Keratinocyte (primary cell): ENCODE measurements at regions not wholly inside any gene's neighbourhood (a gene's known extent, or its start where the extent isn't known, plus 50 kb on each side); places are given as distances from the start of the nearest gene placed in this dataset.

ENCODE experiments used
- DNase-seq: peaks from one replicate; pipeline ENCODE4 v3.0.0-alpha.2; 2011; ENCODE audit warnings: low read depth, missing footprints, low spot score
- FAIRE-seq: peaks from 2 replicates; lab custom pipeline; 2011; peaks lifted over from hg19 to GRCh38; lab: Jason Lieb, UNC
- H2AFZ ChIP-seq: 2 replicates; pipeline ENCODE4 v1.6.0; 2012; ENCODE audit warnings: low read length, control low read depth, inconsistent platforms; ENCODE audit not compliant: control insufficient read depth
- H3K27ac ChIP-seq: 2 replicates; pipeline ENCODE4 v1.5.1; 2011; ENCODE audit warnings: low read length; ENCODE audit not compliant: control insufficient read depth, insufficient read depth
- H3K27me3 ChIP-seq: 3 replicates; pipeline ENCODE4 v1.6.0; 2011; ENCODE audit warnings: low read length; ENCODE audit not compliant: control insufficient read depth, insufficient read depth; ENCODE audit errors: extremely low read depth
- H3K36me3 ChIP-seq, 2 experiments: 2 replicates in 1 of 2; 3 replicates in 1 of 2; pipeline ENCODE4 v1.5.1; 2011; ENCODE audit warnings: low read length in 2 of 2, mild to moderate bottlenecking in 1 of 2; ENCODE audit not compliant: control insufficient read depth in 2 of 2, insufficient read depth in 2 of 2; ENCODE audit errors: extremely low read depth in 1 of 2
- H3K4me1 ChIP-seq: 3 replicates; pipeline ENCODE4 v1.5.1; 2011; ENCODE audit warnings: low read length; ENCODE audit not compliant: control insufficient read depth, insufficient read depth; ENCODE audit errors: extremely low read depth
- H3K4me2 ChIP-seq: 3 replicates; pipeline ENCODE4 v1.6.0; 2011; ENCODE audit warnings: low read depth, low read length; ENCODE audit not compliant: control insufficient read depth, insufficient read depth; ENCODE audit errors: extremely low read depth
- H3K4me3 ChIP-seq, 3 experiments: fragments of 200-600 bp in 1 of 3; sonication (generic) in 1 of 3; 2 replicates in 2 of 3; 3 replicates in 1 of 3; pipeline ENCODE4 v1.5.1; 2011 to 2016; ENCODE audit warnings: low read length in 3 of 3, mild to moderate bottlenecking in 3 of 3, control low read depth in 2 of 3, inconsistent platforms in 1 of 3, low read depth in 1 of 3, mixed read lengths in 1 of 3, mixed run types in 1 of 3, moderate library complexity in 1 of 3; ENCODE audit not compliant: control insufficient read depth in 2 of 3, insufficient read depth in 2 of 3; ENCODE audit errors: extremely low read depth in 1 of 3
- H3K79me2 ChIP-seq: 2 replicates; pipeline ENCODE4 v1.6.0; 2012; ENCODE audit warnings: low read length; ENCODE audit not compliant: control insufficient read depth, insufficient read depth
- H3K9ac ChIP-seq: 3 replicates; pipeline ENCODE4 v1.6.0; 2011; ENCODE audit warnings: low read length; ENCODE audit not compliant: control insufficient read depth, insufficient read depth; ENCODE audit errors: extremely low read depth
- H3K9me1 ChIP-seq: 3 replicates; pipeline ENCODE4 v1.6.0; 2011; ENCODE audit warnings: low read length; ENCODE audit not compliant: control insufficient read depth, insufficient read depth; ENCODE audit errors: extremely low read depth
- H3K9me3 ChIP-seq: 2 replicates; pipeline ENCODE4 v1.5.1; 2012; ENCODE audit warnings: low read depth, low read length; ENCODE audit not compliant: control insufficient read depth
- H4K20me1 ChIP-seq: 3 replicates; pipeline ENCODE4 v1.6.0; 2011; ENCODE audit warnings: low read length; ENCODE audit not compliant: control insufficient read depth, insufficient read depth; ENCODE audit errors: extremely low read depth
- EZH2 ChIP-seq: IDR thresholded peaks from one replicate; pipeline ENCODE4 v1.6.1; 2012; ENCODE audit warnings: inconsistent platforms, mild to moderate bottlenecking, low read length, moderate library complexity
- dilution Hi-C: fragments of 300-500 bp; cut with MboI; formaldehyde crosslinking; loops from one replicate; pipeline ENCODE4 v1.7.0; 2020; ENCODE audit warnings: low sequenced_read_pairs; ENCODE audit not compliant: extremely low pct_ligation_motif_present
- TF ChIP-seq, protein P1 (sequence below), 3 experiments: IDR thresholded peaks in 1 of 3; conservative IDR thresholded peaks in 1 of 3; optimal IDR thresholded peaks in 1 of 3; 2 replicates in 2 of 3; 3 replicates in 1 of 3; pipeline versions ENCODE3 to v1.5.1; 2011; ENCODE audit warnings: low read length in 3 of 3, mild to moderate bottlenecking in 3 of 3, moderate library complexity in 2 of 3, control low read depth in 1 of 3, inconsistent platforms in 1 of 3; ENCODE audit not compliant: insufficient read depth in 2 of 3; ENCODE audit errors: extremely low read depth in 1 of 3

DNA sequence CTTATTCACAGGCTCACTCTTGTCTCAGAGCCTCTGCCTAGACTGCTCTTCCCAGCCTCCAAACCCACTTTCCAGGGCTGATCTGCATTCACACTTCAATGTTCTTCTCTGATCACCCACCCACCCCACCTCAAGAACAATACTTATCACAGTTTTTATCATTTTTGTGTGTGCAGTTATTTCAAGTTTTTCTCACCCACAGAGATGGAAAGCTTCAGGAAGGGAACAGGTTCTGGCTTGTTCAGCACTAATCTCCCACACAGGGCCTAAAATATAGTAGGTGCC, 160.9 kb downstream of the MRPL14 start:
- Histone ChIP-seq H3K4me1 (peaks cover 11% of the 10 kb centered on the region), H3K9me1 (no peaks in the 10 kb centered on the region), H3K36me3 (no peaks in the 10 kb centered on the region), H3K27me3 (no peaks in the 10 kb centered on the region), H4K20me1 (no peaks in the 10 kb centered on the region), H3K9me3 (no peaks in the 10 kb centered on the region), H2AFZ (peak overlapping the region; percentile 52), H3K4me3 (no peak overlapping the region), H3K27ac (no peak overlapping the region), H3K9ac (no peak overlapping the region), H3K4me2 (peak overlapping the region; percentile 13), H3K79me2 (no peaks in the 10 kb centered on the region)
- no peak for FAIRE-seq
- TF ChIP-seq EZH2: no peak
- no peak for DNase-seq
- dilution Hi-C loops: no loop called here

DNA sequence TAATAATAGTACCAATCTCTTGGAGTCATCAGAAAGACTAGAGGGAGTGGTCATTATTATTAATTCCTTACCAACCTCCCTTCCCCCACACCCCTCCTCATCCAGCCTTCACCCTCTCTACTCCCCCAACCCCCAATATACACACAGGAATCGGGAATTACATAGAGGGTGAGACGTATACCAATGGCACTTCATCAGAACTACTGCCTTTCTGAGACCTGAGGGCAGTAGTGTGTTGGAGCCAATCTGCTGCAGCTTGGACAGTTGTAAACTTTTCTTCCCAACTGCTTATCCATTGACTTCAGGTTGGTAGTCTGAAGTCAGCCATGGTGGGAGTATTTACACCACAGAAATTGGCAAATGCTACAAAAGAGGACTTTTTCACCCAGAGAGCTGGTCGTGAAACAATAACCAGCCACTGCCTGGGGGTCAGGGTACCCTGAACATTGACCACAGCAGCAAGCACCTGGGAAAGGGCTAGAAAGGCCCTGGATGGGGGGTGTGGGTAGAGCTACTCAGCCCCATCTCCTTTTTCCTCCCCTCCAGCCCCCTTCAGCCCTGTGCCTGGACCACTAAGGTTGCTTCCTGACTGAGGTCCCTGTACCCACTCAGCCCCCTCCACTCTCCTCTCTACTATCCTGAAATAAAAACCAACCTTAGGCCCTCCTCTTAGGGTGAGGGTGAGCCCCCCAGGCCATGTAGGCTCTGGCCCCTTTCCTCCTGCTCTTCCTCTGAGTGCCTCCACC, 161.5 kb downstream of the MRPL14 start:
- Histone ChIP-seq H3K27me3 (no peaks in the 10 kb centered on the region), H2AFZ (peak overlapping the region; percentile 52), H4K20me1 (no peaks in the 10 kb centered on the region), H3K36me3 (no peaks in the 10 kb centered on the region), H3K79me2 (no peaks in the 10 kb centered on the region), H3K4me1 (peaks cover 8% of the 10 kb centered on the region), H3K4me3 (no peak overlapping the region), H3K9ac (no peak overlapping the region), H3K27ac (no peak overlapping the region), H3K9me1 (no peaks in the 10 kb centered on the region), H3K4me2 (no peak overlapping the region), H3K9me3 (no peaks in the 10 kb centered on the region)
- DNase-seq (no peak), FAIRE-seq (no peak)
- TF ChIP-seq, protein P1, sequence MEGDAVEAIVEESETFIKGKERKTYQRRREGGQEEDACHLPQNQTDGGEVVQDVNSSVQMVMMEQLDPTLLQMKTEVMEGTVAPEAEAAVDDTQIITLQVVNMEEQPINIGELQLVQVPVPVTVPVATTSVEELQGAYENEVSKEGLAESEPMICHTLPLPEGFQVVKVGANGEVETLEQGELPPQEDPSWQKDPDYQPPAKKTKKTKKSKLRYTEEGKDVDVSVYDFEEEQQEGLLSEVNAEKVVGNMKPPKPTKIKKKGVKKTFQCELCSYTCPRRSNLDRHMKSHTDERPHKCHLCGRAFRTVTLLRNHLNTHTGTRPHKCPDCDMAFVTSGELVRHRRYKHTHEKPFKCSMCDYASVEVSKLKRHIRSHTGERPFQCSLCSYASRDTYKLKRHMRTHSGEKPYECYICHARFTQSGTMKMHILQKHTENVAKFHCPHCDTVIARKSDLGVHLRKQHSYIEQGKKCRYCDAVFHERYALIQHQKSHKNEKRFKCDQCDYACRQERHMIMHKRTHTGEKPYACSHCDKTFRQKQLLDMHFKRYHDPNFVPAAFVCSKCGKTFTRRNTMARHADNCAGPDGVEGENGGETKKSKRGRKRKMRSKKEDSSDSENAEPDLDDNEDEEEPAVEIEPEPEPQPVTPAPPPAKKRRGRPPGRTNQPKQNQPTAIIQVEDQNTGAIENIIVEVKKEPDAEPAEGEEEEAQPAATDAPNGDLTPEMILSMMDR (optimal IDR thresholded peaks at IDR 0.05 in 1 of 3, IDR thresholded peaks at IDR 0.05 in 1 of 3, conservative IDR thresholded peaks at IDR 0.05 in 1 of 3; ENCODE audit: extremely low read depth in 1 of 3, insufficient read depth in 2 of 3, low read length in 3 of 3): no peak
- TF ChIP-seq EZH2: no peak
- dilution Hi-C loops: no loop called here
